DMS53 (cell line): ENCODE measurements at regions not wholly inside any gene's neighbourhood (a gene's known extent, or its start where the extent isn't known, plus 50 kb on each side); places are given as distances from the start of the nearest gene placed in this dataset.
A peak's percentile ranks its signal among the peaks of the same experiment; 100 is the strongest.
"Not testable (repeated sequence)": the region's sequence is repeated elsewhere in the genome, so short reads cannot be mapped to it uniquely, and the experiment has no call there.

Source experiments
- DNase-seq: peaks from one replicate; lab custom pipeline; 2025; lab: John Stamatoyannopoulos, UW

DNA sequence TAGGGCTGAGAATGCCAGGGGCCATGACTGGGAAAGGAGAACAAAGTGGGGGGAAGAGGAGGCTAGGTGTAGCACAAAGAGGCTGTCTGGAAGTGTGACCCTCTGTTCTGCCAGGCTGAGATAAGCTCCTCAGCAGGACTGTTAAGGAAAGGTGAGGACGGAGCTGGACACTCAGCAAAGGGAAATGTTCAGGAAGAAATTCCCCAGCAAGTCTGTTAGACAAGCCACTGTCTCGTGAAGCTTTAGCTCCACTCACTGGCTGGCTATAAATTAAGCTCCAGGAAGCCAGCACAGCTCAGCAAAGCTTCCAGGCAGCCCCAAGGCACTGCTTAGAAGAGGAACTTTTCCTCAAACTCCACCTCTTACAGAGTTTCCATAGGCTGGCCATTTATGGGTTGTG is 181.2 kb upstream of the API5 start:
- DNase-seq: peak; percentile 46

DNA sequence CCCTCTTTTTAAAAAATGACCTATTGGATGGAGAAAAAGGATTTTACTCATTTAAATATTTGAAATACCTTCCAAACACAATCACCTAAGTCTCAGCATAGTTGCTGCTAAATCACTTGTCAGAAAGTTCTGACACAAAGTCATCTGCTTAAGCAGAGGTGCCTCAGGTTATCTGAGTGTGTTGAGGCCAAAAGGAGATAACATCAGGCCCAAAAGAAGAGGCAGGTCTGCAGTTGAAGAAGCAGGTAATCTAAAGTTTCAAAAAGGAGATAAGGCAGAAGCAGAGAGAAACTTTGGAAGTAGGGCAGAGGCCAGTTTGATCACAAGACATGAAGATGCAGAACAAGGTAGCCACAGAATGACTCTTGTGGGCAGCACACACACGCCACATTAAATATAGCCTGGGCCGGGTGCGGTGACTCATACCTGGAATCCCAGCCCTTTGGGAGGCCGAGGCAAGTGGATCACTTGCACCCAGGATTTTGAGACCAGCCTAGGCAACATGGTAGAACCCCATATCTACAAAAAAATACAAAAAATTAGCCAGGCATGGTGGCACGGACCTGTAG is 175.7 kb upstream of the API5 start:
- DNase-seq: no peak

DNA sequence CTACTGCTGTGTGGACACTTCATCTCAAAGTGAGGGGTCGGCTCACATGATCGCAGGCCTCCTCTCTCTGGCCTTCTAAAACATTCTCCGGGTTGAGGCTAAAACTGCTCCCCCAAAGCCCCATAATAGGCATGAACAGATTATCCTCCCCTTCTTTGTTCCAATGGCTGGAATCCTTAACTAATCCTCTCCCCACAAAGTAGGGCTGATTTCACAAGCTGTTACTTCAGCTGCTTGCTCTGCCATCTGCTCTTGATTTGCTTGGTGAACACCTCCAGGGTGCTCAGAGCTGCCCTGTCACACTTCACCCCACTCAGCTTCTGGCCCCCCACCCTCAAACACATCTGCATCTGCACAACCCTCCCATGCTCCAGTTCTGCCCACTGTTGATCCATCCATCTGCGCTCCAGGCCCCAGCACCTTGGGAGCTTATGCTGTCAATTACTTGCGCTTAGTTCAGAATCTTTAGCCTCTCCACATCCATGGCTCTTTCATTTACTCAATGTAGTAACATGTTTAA is 173.1 kb upstream of the API5 start:
- DNase-seq: no peak

DNA sequence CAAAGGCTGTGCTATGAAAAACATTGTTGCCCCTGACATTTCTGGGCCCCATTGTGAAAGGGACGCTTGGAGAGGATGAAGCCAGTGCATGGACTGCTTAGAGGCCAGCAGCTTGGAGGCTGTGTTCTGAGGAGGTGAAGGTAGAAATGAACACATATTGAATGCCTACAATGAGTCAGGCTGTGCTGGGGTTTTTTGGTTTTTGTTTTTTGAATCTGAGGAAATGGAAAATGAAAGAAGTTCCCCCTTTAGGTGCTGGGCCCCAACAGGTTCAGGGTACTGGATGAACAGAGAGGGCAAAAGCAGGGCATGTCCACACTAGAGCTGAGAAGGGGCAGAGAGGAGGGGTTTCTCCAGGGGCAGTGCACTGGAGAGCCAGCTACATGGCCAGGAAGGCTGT is 166.1 kb upstream of the API5 start:
- DNase-seq: no peak

DNA sequence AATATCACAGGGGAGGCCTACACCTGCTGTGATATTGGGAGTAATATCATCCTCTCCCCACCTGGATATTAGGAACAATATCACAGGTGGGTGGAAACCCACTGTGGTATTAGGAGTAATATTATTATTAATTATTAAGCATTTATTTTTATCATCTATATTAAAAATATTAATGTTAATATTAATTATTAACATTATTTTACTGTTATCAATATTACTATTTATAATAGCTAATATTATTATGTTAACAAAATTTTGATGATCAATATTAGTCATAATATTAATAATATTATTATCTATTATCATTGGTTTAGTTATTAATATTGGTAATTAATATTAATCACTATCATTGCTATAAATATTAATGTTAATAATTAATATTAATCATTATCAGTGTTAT is 161.1 kb upstream of the API5 start:
- no peak for DNase-seq

DNA sequence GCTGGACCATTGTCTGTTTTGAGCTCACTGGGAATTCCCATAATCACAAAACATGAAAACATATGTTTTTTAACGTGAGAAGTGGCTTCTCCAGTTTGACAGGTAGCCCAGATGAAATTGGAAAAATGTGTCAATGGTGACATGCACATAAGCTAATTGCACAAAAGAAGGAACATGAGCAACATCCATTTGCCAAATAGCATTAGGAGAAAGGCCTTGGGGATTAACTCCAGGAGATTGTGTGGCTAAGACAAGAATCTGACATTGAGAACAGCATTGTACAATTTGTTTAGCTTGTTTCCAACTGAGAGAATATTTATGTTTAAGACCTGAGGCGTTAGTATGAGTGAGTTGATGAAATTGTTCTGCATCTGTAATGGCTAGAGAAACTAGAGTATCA is 147.0 kb upstream of the API5 start:
- no peak for DNase-seq

DNA sequence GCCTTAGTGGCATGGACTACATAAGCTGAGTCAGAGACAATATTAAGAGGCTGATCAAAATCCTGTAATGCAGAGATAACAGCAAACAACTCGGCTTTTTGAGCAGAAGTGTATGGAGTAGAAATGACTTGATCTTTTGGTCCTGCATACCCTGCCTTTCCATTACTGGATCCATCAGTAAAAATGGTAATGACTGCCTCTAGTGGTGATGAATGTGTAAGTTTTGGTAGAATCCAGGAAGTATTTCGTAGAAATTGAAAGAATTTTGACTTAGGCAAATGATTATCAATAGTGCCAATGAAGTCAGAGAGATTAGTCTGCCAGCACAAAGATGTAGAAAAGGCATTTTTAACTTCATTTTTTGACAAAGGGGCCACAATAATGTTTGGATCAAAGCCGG is 146.4 kb upstream of the API5 start:
- DNase-seq: peak; percentile 28

DNA sequence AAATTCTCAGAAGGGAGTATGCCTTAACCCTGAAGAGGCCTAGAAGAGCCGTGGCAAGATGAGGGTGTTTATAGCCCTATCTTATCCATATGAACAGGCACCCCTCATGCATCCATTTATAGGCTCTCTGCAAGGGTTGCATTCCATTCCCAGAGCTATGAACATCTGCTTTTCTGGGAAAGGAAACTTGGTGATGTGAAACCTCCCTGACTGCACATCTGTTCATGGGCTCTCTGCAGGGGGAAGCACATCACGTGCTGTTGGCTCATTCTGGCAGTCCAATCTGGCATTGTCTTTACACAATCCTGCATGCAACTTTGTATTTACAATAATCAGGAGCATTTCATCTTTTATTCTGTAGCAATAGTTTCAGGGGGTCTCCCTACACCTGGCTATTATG is 143.6 kb upstream of the API5 start:
- not testable (repeated sequence) for DNase-seq

DNA sequence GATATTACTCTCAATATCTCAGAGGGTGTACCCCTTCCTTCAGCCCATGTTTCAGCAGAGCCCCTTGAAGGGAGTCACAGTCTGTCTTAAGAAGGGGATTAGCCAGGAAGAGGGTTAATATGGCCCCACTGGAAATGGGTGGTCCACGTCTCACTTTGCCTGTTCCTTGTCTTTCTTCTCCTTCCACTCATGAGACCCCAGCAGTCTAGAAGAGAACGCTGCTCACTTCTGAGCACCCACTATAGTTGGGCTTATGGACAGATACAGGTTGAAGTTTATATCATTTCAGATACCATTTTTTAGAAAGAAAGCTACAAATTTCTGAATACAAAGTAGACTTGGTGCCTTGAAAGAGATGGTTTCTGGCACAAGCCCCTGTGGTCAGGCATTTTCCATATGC is 139.3 kb upstream of the API5 start:
- no peak for DNase-seq

DNA sequence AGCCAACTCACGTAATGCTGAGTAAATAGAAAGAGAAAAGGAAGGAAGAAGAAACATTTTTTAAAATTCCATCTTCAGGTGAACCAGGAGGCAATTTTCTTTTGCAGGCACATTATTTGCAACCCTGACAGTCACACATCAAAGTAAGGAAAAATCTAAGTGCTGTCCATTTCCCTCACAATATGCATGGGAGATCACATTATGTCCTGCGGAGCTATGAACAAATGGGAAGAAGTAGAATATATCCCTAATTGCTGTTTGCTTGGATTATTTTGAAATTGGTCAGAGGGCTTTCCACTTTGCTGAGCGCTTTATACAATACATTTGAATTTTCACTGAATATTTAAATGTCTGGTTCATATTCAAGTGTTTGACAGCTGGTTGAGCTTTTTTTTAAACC is 133.8 kb upstream of the API5 start:
- DNase-seq: no peak

DNA sequence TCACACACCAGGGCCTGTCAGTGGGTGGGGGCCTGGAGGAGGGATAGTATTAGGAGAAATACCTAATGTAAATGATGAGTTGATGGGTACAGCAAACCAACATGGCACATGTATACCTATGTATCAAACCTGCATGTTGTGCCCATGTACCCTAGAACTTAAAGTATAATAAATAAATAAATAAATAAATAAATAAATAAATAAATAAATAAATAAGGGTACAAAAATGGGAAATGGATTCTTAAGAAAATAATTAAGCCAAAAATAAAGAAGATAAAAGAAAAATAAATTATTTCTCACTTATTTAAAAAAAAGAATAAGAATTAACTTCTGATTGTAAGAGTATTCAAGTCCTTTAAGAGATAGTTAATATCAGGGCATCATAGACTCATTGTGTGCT is 117.3 kb upstream of the API5 start:
- DNase-seq: not testable (repeated sequence)

DNA sequence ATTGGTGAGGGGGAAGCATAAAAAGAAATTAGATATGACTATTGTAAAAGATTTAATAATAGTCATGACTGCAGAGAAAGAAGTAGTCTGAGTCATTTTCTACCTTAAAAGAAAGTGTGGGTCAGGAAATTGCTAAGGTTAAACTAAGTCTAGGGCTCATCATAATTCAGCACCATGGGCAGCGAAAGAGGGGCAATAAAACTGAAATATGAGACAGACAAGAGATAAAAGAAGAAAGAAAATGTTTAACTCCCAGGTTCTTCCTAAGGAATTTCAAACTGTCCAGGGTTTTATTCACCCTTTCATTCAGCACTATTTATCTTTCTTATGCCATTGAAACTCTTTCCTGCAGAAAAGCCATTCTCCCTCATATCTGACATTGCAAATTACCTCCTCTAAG is 114.4 kb upstream of the API5 start:
- DNase-seq: no peak

DNA sequence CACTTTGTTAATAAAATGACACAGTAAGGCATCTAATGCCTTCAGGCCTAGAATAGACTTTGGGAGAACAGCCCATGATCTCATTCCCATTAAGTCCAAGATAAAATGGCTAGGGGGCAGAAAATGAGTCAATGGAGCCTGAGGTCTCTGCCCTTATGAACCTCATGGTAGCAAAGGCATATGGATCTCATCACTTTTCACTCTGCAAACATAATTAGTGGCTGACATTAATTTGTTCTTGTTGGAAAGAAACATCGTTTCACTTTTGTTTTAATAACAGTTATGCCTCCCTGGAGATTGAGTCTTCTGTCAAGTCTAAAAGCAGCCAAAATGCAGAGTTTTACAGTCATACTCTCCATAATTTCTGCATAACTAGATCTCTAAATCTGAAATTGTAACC is 111.8 kb upstream of the API5 start:
- DNase-seq: no peak

DNA sequence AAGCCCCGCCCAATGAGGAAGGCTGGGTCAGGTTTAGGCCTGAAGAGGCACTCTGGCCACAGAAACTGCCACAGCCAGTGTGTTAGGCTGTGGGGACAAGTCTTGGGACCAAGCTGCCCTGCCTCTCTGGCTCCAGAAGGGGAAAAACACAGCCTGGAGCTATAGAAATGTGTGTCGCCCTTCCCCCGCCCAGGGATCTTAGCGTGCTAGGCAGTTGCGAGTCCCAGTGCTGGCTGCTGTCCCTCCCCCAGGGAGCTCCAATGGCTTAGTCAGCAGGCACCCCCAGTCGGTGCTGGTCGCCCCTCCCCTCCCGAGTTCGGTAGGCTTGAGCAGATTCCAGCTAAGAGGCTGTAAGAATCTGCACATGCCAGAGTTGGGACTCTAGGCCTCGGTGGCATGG is 99.5 kb upstream of the API5 start:
- DNase-seq: no peak

DNA sequence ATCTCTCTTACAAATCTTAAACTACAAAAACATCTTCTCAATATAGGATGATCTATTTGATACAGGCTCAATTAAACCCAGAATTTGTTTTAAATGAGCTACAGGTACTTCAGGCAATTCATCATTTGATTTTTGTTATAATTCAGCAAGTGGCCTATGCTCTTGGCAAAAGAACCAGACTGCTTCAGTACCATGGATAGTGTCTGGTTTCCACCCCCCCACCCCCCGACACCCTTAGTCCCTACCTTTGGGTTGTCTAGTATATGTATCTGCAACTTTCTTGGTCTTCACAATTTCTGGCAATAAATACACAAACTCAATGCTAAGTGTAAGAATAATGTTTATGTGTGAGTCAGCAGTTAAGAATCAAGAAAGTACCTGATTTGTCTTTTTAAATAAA is 97.3 kb upstream of the API5 start:
- no peak for DNase-seq

DNA sequence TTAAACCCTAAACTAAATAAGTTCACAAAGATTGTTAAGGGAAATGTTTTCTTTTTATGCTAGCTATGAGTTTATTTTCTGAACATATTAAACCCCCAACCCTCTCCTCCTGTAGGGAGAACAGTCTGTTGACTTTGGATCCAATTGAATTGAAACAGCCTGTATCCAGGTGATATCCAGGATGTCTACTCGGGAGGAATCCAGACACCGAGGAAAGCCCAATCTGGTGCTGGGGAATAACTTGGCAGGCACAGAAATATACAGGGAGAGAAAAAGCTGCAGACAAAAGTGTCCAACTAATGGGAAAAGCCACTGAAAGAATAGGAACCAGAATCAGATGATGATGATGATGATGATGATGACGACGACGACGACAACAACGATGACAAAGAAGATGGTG is 93.9 kb upstream of the API5 start:
- DNase-seq: no peak

DNA sequence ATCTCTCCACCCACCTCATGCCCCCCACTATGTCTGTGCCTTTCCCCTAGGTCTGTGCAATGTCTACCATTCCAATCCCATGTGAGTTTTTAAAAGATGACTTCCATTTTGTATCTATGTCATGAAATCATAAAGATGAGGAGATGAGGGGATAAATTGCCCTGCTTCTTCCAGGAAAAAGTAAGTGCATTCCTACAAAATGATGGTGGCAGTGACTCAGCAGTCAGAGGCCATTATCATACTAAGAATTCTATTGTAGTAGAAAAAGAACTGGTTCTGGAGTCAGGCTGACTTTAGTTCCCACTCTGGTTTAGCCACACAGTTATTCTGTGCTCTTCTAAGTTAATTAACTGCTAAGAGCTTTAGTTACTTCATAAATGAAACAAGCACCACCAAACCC is 89.6 kb upstream of the API5 start:
- no peak for DNase-seq

DNA sequence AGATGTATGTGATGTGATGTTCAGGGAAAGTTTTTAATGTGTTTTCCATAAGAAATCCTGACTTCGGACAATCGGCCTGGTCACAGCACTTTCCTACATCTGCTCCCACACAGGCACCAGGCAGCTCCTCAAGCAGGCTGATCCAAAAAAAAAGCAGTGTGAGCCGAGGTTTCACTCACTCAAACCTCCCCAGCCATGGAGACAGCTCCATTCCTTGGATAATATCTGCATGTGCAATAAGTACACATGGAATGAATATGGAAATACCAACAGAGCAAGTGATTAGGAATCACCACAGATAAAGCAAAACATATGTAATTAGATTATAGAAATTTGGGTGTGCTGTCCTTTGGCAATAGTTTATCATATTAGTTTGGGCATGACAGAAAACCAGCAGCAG is 88.8 kb upstream of the API5 start:
- DNase-seq: no peak

DNA sequence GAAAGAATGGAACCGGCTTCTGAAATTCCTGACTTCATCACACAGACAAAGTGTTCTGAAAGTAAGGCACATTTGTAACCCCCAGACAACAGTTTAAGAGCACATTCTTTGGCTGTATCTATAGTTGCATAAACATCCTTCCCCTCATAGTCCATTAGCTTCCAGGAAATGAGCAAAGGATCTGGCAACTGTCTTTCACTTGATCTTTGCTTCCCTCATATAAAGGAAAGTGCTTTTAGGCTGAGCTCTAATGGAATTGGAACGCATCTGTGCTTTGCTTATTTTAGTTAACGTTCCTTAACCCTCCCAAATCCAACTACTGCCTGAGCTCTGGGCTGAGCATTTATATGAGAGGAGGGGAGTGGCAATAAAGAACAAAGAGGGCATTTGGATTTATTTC is 76.9 kb upstream of the API5 start:
- DNase-seq: no peak

DNA sequence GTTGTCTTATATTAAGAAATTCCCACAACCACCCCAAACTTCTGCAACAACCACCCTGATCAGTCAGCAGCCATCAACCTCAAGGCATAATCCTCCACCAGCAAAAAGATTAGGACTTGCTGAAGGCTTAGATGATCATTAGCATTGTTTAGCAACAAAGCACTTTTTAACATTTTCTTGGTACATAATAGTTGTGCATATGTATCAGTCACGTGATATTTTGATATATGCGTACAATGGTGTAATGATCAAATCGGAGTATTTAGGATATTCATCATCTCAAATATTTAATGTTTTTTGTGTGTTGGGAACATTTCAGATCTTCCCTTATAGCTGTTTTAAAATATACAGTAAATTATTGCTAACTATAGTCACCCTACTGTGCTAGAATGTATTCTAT is 73.5 kb upstream of the API5 start:
- DNase-seq: no peak

DNA sequence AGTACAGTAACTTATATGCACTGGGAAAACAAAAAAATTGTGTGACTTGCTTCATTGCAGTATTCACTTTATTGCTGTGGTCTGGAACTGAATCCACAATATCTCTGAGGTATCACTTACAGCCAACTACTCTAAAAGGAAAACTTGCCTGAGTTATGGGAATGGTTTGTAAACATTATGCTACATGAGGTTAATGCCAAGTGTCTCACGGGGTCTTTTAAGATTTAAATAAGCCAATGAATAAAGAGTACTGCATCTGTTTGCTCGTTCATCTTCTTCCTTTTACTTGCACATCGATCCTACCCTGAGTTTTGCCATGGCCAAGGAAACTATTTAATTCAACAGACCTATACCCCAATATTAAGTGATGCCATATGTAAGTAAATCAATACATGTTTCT is 72.0 kb upstream of the API5 start:
- DNase-seq: no peak

DNA sequence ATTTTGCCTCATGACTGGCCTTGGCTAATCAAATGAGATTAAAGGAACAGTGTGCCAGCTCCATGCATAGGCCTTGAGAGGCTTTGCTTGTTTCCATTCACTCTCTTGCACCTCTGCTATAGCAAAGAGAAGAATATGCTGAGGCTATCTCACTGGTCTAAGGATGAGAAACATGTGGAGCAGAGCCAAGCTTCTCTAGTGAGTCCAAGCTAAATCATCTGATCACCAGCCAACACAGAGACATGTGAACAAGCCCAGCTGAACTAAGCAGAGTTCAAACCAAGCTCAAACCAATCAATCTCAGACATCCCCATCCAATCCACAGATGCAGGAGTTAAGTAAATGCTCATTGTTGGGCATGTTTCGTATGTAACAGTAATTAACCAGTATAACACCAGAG is 69.4 kb upstream of the API5 start:
- DNase-seq: no peak

DNA sequence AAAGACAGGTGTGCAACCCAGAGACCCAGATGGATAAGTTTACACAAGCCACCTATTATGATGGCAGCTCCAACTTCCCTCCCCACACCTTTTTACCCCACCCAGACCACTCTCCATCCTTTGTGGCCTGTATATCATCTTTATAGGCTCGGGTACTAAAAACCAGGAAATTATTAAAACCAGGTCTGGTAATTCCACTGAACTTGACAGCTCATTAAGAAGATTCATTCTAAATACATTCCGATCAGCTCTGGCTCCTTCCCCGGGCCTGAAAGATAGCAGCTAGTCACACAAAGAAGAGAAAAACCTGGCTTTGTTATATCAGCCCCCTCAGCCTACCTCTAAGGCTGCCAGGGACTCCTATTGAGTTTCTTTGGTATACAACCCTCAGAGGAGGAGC is 67.9 kb upstream of the API5 start:
- DNase-seq: peak; percentile 3

DNA sequence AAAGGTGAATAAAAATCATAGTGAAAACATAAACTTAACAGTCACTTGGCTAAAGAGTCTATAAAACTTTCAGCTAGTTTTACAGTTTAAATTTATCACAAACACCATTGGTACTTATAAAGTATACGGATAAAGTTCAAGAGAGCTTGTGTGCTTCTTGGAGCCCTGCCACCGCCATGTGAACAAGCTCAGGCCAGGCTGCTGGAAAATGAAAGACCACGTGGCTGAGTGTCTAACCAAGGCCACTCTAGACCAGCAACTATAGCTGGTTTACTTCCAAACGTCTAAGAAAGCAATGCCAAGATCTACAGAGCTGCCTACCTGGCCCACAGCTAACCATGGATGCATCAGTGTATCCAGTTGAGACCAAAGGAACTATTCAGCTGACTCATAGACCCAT is 66.3 kb upstream of the API5 start:
- no peak for DNase-seq

DNA sequence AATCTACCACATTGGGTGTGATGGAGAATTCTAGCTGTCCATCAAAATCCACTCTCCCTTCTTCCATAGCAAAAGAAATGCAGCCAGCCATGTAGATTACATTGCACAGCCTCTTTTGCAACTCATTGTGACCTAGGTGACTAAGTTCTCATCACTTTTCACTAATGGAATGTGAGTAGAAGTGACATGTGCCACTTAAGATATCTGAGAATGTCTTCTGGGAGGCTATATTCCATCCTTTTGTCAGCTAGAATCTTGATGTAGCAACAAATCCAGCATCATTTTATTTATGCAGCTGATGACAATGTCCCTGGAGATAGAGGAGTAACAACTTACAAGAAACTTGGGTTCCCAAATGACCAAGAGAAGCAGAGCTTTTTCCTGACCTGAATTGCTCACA is 61.5 kb upstream of the API5 start:
- no peak for DNase-seq
